Stimulated activated naive CD8-positive, alpha-beta T cell treated with anti-CD3 and anti-CD28 coated beads, Interleukin-15, amount 100 ng/mL, for 72 hours (primary cell): ENCODE measurements at regions not wholly inside any gene's neighbourhood (a gene's known extent, or its start where the extent isn't known, plus 50 kb on each side); places are given as distances from the start of the nearest gene placed in this dataset.
A peak's percentile ranks its signal among the peaks of the same experiment; 100 is the strongest.
"Not testable (repeated sequence)": the region's sequence is repeated elsewhere in the genome, so short reads cannot be mapped to it uniquely, and the experiment has no call there.

Experiments
- ATAC-seq: fragments of 150-1000 bp; cut with Tn5 transposase; 2 replicates; pipeline ENCODE4 v1.10.0; 2021; ENCODE audit warnings: mild to moderate bottlenecking, moderate library complexity
- DNase-seq, 2 donors: peaks; one replicate each; pipeline ENCODE4 v3.0.0; 2021 to 2022
- H3K27ac Mint-ChIP-seq, 2 donors: one replicate each; pipeline ENCODE4 v1.8.0; 2022; ENCODE audit warnings: mild to moderate bottlenecking in 2 of 2, mixed read lengths in 2 of 2, moderate library complexity in 2 of 2
- H3K27me3 Mint-ChIP-seq: one replicate; pipeline ENCODE4 v1.8.0; 2022; ENCODE audit warnings: mixed read lengths
- H3K4me1 Mint-ChIP-seq: one replicate; pipeline ENCODE4 v1.8.0; 2022; ENCODE audit warnings: mild to moderate bottlenecking, mixed read lengths
- H3K4me3 Mint-ChIP-seq, 2 donors: one replicate each; pipeline ENCODE4 v1.8.0; 2022; ENCODE audit warnings: mild to moderate bottlenecking in 2 of 2, mixed read lengths in 2 of 2, moderate library complexity in 1 of 2
- H3K9me3 Mint-ChIP-seq, 2 donors: one replicate each; pipeline ENCODE4 v1.8.0; 2022; ENCODE audit warnings: mixed read lengths in 2 of 2

- no peaks in the 10 kb centered on the region for H3K27me3 Mint-ChIP-seq
- DNase-seq (no peak), ATAC-seq (no peak)
- no peaks in the 10 kb centered on the region for H3K4me1 Mint-ChIP-seq
- no peak overlapping the region for H3K27ac Mint-ChIP-seq
- no peak overlapping the region for H3K4me3 Mint-ChIP-seq
- peaks cover 7 to 20% of the 10 kb centered on the region in 2 donors for H3K9me3 Mint-ChIP-seq
Observed at GRCh38 chr4:104352211-104352610, 142.5 kb downstream of the CXXC4 start.

- H3K27ac Mint-ChIP-seq = no peak overlapping the region
- H3K4me3 Mint-ChIP-seq = no peak overlapping the region
- DNase-seq (no peak), ATAC-seq (no peak)
- H3K4me1 Mint-ChIP-seq = no peaks in the 10 kb centered on the region
- H3K9me3 Mint-ChIP-seq = peaks cover 7 to 15% of the 10 kb centered on the region in 2 donors
- H3K27me3 Mint-ChIP-seq = no peaks in the 10 kb centered on the region
Observed at GRCh38 chr4:104351706-104352105, 143.0 kb downstream of the CXXC4 start.

- no peak overlapping the region for H3K4me3 Mint-ChIP-seq
- no peaks in the 10 kb centered on the region for H3K27me3 Mint-ChIP-seq
- H3K9me3 Mint-ChIP-seq = peaks cover 9 to 14% of the 10 kb centered on the region in 2 donors
- ATAC-seq = no peak
- no peak for DNase-seq
- peak overlapping the region in 1 of 2 donors; percentile 71 for H3K27ac Mint-ChIP-seq
- H3K4me1 Mint-ChIP-seq = no peaks in the 10 kb centered on the region
Observed at GRCh38 chr4:104345598-104346242, 149.0 kb downstream of the CXXC4 start.

DNA sequence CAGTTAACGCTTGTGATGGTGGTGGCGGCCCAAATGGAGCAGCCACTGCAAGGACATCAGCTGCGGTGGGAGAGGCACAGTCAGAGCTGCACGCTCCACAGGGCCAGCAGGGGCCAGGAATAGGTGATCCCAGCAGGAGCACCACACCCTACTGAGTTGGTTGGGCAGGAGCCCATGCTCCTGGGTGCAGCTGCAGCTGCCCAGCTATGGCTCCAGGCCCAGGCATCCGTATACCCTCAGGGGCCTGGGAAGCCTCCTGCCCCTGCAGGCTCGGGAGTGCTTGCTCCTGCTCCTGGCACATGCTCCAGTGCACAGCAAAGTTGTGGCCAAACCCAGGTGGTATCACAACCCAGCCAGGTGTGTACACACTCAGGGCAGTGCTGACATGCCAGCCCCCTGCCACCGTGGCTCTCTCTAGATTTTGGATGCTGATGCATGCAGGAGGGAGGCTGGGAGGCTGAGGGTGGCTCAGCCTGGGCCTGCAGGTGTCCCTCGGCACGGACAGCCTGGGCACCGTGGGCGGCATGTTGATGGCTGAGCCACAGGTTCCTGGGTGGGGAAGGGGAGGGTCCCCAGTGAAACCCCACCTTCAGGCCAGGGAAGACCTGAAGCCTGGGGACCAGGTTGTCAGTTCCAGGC, 150.2 kb downstream of the CXXC4 start:
- Mint-ChIP-seq H3K27ac (no peak overlapping the region), H3K4me1 (no peaks in the 10 kb centered on the region), H3K27me3 (no peaks in the 10 kb centered on the region), H3K9me3 (peaks cover 4 to 8% of the 10 kb centered on the region in 2 donors), H3K4me3 (no peak overlapping the region)
- no peak for DNase-seq
- peak; percentile 39 for ATAC-seq

DNA sequence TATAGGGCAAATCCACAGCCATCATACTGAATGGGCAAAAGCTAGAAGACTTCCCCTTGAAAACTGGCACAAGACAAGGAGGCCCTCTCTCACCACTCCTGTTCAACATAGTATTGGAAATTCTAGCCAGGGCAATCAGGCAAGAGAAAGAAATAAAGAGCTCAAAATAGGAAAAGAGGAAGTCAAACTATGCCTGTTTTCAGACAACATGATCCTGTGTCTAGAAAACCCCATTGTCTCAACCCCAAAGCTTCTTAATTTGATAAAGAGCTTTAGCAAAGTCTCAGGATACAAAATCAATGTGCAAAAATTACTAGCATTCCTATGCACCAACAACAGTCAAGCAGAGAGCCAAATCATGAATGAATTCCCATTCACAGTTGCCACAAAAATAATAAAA, 160.3 kb downstream of the CXXC4 start:
- peaks cover 3 to 13% of the 10 kb centered on the region in 2 donors for H3K9me3 Mint-ChIP-seq
- no peak overlapping the region for H3K4me3 Mint-ChIP-seq
- DNase-seq (no peak), ATAC-seq (no peak)
- H3K27me3 Mint-ChIP-seq = no peaks in the 10 kb centered on the region
- no peaks in the 10 kb centered on the region for H3K4me1 Mint-ChIP-seq
- H3K27ac Mint-ChIP-seq = no peak overlapping the region

DNA sequence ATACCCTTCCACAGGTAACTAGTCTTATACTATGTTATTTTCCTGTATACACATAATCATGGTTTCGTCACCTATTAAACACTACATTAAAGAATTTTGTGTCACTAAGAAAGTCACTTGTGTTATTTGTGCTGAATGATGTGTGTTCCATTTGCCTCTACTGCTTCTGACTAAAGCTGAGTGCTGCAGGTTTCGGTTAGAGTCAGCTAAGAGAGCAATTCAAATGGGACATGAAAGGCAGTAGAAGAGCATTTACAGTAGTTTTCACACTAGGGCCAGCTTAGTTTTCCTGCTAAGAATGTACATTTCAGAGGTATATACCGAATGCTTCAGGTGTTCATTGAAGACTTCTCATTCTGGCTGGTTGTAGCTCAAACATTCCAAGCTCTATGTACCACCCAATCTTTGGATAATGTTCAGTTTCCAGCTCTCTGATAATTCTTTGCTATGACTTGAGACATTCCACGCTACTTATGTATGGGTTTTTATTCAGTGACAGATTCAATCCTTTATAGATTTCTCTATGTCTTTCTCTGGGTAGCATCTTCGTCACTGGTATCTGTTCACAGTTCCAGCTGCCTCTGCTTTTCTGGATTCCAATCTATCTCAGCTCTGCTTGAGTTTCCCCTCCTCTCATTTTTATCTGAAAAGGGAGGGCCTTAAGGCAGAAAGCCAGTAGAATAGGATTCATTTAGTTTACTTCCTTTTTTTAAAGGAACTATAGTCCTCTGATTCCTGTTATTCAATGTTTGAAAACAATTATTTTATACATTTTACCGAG, 164.4 kb downstream of the CXXC4 start:
- H3K4me1 Mint-ChIP-seq = no peaks in the 10 kb centered on the region
- H3K9me3 Mint-ChIP-seq = peaks cover 0 to 11% of the 10 kb centered on the region in 2 donors
- no peak overlapping the region for H3K27ac Mint-ChIP-seq
- DNase-seq (no peak), ATAC-seq (no peak)
- H3K4me3 Mint-ChIP-seq = no peak overlapping the region
- no peaks in the 10 kb centered on the region for H3K27me3 Mint-ChIP-seq

GRCh38 chr4:104326991-104327694, 167.6 kb downstream of the CXXC4 start:
- DNase-seq, ATAC-seq, H3K4me1 Mint-ChIP-seq, H3K27me3 Mint-ChIP-seq, H3K4me3 Mint-ChIP-seq: not testable (repeated sequence)
- Mint-ChIP-seq H3K9me3 (peaks cover 0 to 11% of the 10 kb centered on the region in 2 donors), H3K27ac (peak overlapping the region in 1 of 2 donors; percentile 27)

GRCh38 chr4:104302731-104303130, 192.0 kb downstream of the CXXC4 start:
- no peak for ATAC-seq
- Mint-ChIP-seq H3K27ac (no peak overlapping the region), H3K4me1 (no peaks in the 10 kb centered on the region), H3K9me3 (peaks cover 0 to 7% of the 10 kb centered on the region in 2 donors), H3K4me3 (no peak overlapping the region), H3K27me3 (no peaks in the 10 kb centered on the region)
- no peak for DNase-seq

DNA sequence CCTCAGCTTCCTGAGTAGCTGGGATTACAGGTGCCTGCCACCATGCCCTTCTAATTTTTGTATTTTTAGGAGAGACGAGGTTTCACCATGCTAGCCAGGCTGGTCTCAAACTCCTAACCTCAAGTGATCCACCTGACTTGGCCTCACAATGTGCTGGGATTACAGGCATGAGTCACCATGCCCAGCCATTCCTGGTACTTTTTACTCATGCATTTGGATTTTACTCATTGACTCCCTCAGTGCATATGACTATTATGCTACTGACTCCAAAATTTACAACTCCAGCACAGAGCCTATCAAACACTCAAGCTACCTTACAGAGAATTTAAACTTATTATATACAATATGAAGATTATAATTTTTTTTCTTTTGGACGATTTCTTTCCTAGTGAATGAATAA, 199.9 kb downstream of the CXXC4 start:
- Mint-ChIP-seq H3K27me3 (no peaks in the 10 kb centered on the region), H3K4me3 (no peak overlapping the region), H3K4me1 (no peaks in the 10 kb centered on the region), H3K27ac (no peak overlapping the region), H3K9me3 (peaks cover 0 to 17% of the 10 kb centered on the region in 2 donors)
- ATAC-seq = no peak
- no peak for DNase-seq

DNA sequence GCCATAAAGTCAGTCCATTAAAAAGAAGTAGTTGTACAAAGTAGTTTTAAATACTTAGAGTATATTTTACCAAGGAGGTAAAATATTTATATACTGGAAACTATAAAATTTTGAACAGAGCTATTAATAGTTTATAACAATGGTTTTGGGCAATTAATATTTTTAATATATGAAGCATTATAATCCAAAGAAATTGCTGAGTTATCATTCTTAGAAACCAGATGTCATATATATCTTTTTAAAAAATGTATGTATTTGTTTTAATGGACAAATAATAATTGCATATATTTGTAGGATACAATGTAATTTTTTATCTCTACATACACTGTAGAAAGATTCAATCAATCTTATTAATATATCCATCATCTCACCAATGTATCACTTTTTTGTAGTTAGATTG, 207.8 kb downstream of the CXXC4 start:
- H3K27me3 Mint-ChIP-seq = no peaks in the 10 kb centered on the region
- no peak overlapping the region for H3K27ac Mint-ChIP-seq
- DNase-seq (no peak), ATAC-seq (no peak)
- peaks cover 9 to 11% of the 10 kb centered on the region in 2 donors for H3K9me3 Mint-ChIP-seq
- no peaks in the 10 kb centered on the region for H3K4me1 Mint-ChIP-seq
- H3K4me3 Mint-ChIP-seq = no peak overlapping the region

DNA sequence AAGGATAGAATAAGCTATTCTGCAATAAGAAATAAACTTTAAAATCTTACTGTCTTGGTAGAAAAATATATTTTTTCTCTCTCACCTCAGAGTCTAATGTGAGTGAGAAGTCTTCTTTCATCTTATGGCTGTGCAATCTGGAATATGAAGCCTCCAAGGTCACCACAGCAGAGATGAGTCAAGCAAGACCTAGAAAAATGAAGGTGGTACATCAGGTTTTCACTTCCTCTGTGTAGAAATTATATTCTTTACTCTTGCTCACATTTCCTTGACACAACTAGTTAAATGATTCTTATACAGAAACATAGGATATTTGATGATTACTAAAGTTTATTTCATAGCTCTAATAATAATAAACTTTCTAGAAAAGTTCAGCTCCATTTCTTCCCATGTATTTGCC, 211.4 kb downstream of the CXXC4 start:
- Mint-ChIP-seq H3K27ac (no peak overlapping the region), H3K27me3 (no peaks in the 10 kb centered on the region), H3K9me3 (peaks cover 0 to 9% of the 10 kb centered on the region in 2 donors), H3K4me3 (no peak overlapping the region), H3K4me1 (no peaks in the 10 kb centered on the region)
- no peak for ATAC-seq
- DNase-seq = no peak

GRCh38 chr4:104279744-104280143, 214.9 kb downstream of the CXXC4 start:
- Mint-ChIP-seq H3K27ac (no peak overlapping the region), H3K4me3 (no peak overlapping the region), H3K27me3 (no peaks in the 10 kb centered on the region), H3K9me3 (peaks cover 0 to 4% of the 10 kb centered on the region in 2 donors), H3K4me1 (no peaks in the 10 kb centered on the region)
- ATAC-seq (no peak), DNase-seq (no peak)

- H3K4me1 Mint-ChIP-seq = no peaks in the 10 kb centered on the region
- no peak overlapping the region for H3K4me3 Mint-ChIP-seq
- H3K27me3 Mint-ChIP-seq = no peaks in the 10 kb centered on the region
- ATAC-seq (no peak), DNase-seq (no peak)
- H3K9me3 Mint-ChIP-seq = peaks cover 0 to 12% of the 10 kb centered on the region in 2 donors
- no peak overlapping the region for H3K27ac Mint-ChIP-seq
Observed at GRCh38 chr4:104272966-104273365, 221.7 kb downstream of the CXXC4 start.

GRCh38 chr4:104269603-104270002, 225.1 kb downstream of the CXXC4 start:
- H3K27ac Mint-ChIP-seq, ATAC-seq, H3K4me1 Mint-ChIP-seq, H3K27me3 Mint-ChIP-seq, H3K4me3 Mint-ChIP-seq, DNase-seq: not testable (repeated sequence)
- peaks cover 0 to 12% of the 10 kb centered on the region in 2 donors for H3K9me3 Mint-ChIP-seq

GRCh38 chr4:104263100-104263499, 231.6 kb downstream of the CXXC4 start:
- Mint-ChIP-seq H3K4me1 (no peaks in the 10 kb centered on the region), H3K27me3 (no peaks in the 10 kb centered on the region), H3K27ac (no peak overlapping the region), H3K9me3 (no peaks in the 10 kb centered on the region), H3K4me3 (no peak overlapping the region)
- ATAC-seq (no peak), DNase-seq (no peak)
